ENCODE measurements at regions not wholly inside any gene's neighbourhood (a gene's known extent, or its start where the extent isn't known, plus 50 kb on each side); places are given as distances from the start of the nearest gene placed in this dataset.

- ChIA-PET POLR2A (no interaction called here), CTCF (no interaction called here)
- Mint-ChIP-seq H3K27me3 (peaks cover 1% of the 10 kb centered on the region), H3K9me3 (peaks cover 7% of the 10 kb centered on the region), H3K36me3 (no peaks in the 10 kb centered on the region), H3K4me1 (ENCODE audit: low read depth) (no peaks in the 10 kb centered on the region), H3K4me3 (no peak overlapping the region), H3K27ac (no peak overlapping the region)
- DNase-seq: no peak
- intact Hi-C loops (cut with micrococcal nuclease): no loop called here
These were observed 129.8 kb downstream of the SEC23A start for GRCh38 chr14:38973083-38973700.

- CTCF ChIA-PET: no interaction called here
- no peak overlapping the region for H3K27ac Mint-ChIP-seq
- peaks cover under 1% of the 10 kb centered on the region for H3K9me3 Mint-ChIP-seq
These were observed 130.5 kb downstream of the SEC23A start for GRCh38 chr14:38972511-38972910.

GRCh38 chr14:38971258-38971921, 131.6 kb downstream of the SEC23A start:
- H3K36me3 Mint-ChIP-seq: no peaks in the 10 kb centered on the region
- no peak overlapping the region for H3K4me3 Mint-ChIP-seq
- no peak for DNase-seq
- no peaks in the 10 kb centered on the region for H3K4me1 Mint-ChIP-seq (ENCODE audit: low read depth)
- no peaks in the 10 kb centered on the region for H3K27me3 Mint-ChIP-seq
- H3K27ac Mint-ChIP-seq: no peak overlapping the region
- CTCF ChIA-PET: no interaction called here
- intact Hi-C loops (cut with micrococcal nuclease): no loop called here
- no peaks in the 10 kb centered on the region for H3K9me3 Mint-ChIP-seq
- POLR2A ChIA-PET: no interaction called here

More at GRCh38 chr14:38972511-38972910, 130.5 kb downstream of the SEC23A start:
- H3K4me1 Mint-ChIP-seq (ENCODE audit: low read depth): no peaks in the 10 kb centered on the region
- no peaks in the 10 kb centered on the region for H3K36me3 Mint-ChIP-seq
- no peak overlapping the region for H3K4me3 Mint-ChIP-seq
- H3K27me3 Mint-ChIP-seq: no peaks in the 10 kb centered on the region
- no peak for DNase-seq
- POLR2A ChIA-PET: no interaction called here
- intact Hi-C loops (cut with micrococcal nuclease): no loop called here

- no peak for DNase-seq
- Mint-ChIP-seq H3K9me3 (no peaks in the 10 kb centered on the region), H3K36me3 (no peaks in the 10 kb centered on the region), H3K27ac (no peak overlapping the region), H3K4me1 (ENCODE audit: low read depth) (no peaks in the 10 kb centered on the region), H3K27me3 (no peaks in the 10 kb centered on the region), H3K4me3 (no peak overlapping the region)
- ChIA-PET CTCF (no interaction called here), POLR2A (no interaction called here)
- intact Hi-C loops (cut with micrococcal nuclease): no loop called here
These were observed 138.4 kb downstream of the SEC23A start for GRCh38 chr14:38964630-38965029.

- no peak overlapping the region for H3K27ac Mint-ChIP-seq
- CTCF ChIA-PET: no interaction called here
- intact Hi-C loops (cut with micrococcal nuclease): no loop called here
These were observed 142.0 kb downstream of the SEC23A start for GRCh38 chr14:38960946-38961531.

GRCh38 chr14:38959021-38959420, 144.0 kb downstream of the SEC23A start:
- intact Hi-C loops (cut with micrococcal nuclease): no loop called here
- Mint-ChIP-seq H3K4me1 (ENCODE audit: low read depth) (no peaks in the 10 kb centered on the region), H3K4me3 (no peak overlapping the region), H3K27ac (no peak overlapping the region), H3K36me3 (no peaks in the 10 kb centered on the region), H3K9me3 (no peaks in the 10 kb centered on the region), H3K27me3 (peaks cover 2% of the 10 kb centered on the region)
- DNase-seq: no peak
- ChIA-PET CTCF (no interaction called here), POLR2A (no interaction called here)

More at GRCh38 chr14:38960946-38961531, 142.0 kb downstream of the SEC23A start:
- no peak for DNase-seq
- no peaks in the 10 kb centered on the region for H3K36me3 Mint-ChIP-seq
- no peak overlapping the region for H3K4me3 Mint-ChIP-seq
- no peaks in the 10 kb centered on the region for H3K27me3 Mint-ChIP-seq
- POLR2A ChIA-PET: no interaction called here
- H3K4me1 Mint-ChIP-seq (ENCODE audit: low read depth): no peaks in the 10 kb centered on the region
- H3K9me3 Mint-ChIP-seq: no peaks in the 10 kb centered on the region

GRCh38 chr14:38958589-38958988, 144.4 kb downstream of the SEC23A start:
- no peak overlapping the region for H3K27ac Mint-ChIP-seq
- no peak overlapping the region for H3K4me3 Mint-ChIP-seq
- no peaks in the 10 kb centered on the region for H3K36me3 Mint-ChIP-seq
- peaks cover 2% of the 10 kb centered on the region for H3K27me3 Mint-ChIP-seq
- intact Hi-C loops (cut with micrococcal nuclease): no loop called here
- ChIA-PET CTCF (no interaction called here), POLR2A (no interaction called here)
- DNase-seq: no peak
- H3K9me3 Mint-ChIP-seq: no peaks in the 10 kb centered on the region
- no peaks in the 10 kb centered on the region for H3K4me1 Mint-ChIP-seq (ENCODE audit: low read depth)

GRCh38 chr14:38951451-38951850, 151.6 kb downstream of the SEC23A start:
- ChIA-PET CTCF (no interaction called here), POLR2A (no interaction called here)
- no peak overlapping the region for H3K27ac Mint-ChIP-seq
- intact Hi-C loops (cut with micrococcal nuclease): no loop called here
- H3K36me3 Mint-ChIP-seq: no peaks in the 10 kb centered on the region
- DNase-seq: no peak
- peaks cover 2% of the 10 kb centered on the region for H3K27me3 Mint-ChIP-seq
- no peaks in the 10 kb centered on the region for H3K4me1 Mint-ChIP-seq (ENCODE audit: low read depth)
- H3K4me3 Mint-ChIP-seq: no peak overlapping the region
- H3K9me3 Mint-ChIP-seq: no peaks in the 10 kb centered on the region

GRCh38 chr14:38950676-38951075, 152.4 kb downstream of the SEC23A start:
- H3K9me3 Mint-ChIP-seq: no peaks in the 10 kb centered on the region

GRCh38 chr14:38948576-38948975, 154.5 kb downstream of the SEC23A start:
- intact Hi-C loops (cut with micrococcal nuclease): no loop called here
- POLR2A ChIA-PET: no interaction called here
- H3K4me1 Mint-ChIP-seq (ENCODE audit: low read depth): no peaks in the 10 kb centered on the region

More at GRCh38 chr14:38950676-38951075, 152.4 kb downstream of the SEC23A start:
- POLR2A ChIA-PET: no interaction called here
- Mint-ChIP-seq H3K27me3 (peaks cover 2% of the 10 kb centered on the region), H3K27ac (no peak overlapping the region), H3K4me1 (ENCODE audit: low read depth) (no peaks in the 10 kb centered on the region), H3K36me3 (no peaks in the 10 kb centered on the region), H3K4me3 (no peak overlapping the region)
- intact Hi-C loops (cut with micrococcal nuclease): no loop called here
- DNase-seq: no peak
- CTCF ChIA-PET: no interaction called here

GRCh38 chr14:38948171-38948570, 154.9 kb downstream of the SEC23A start:
- ChIA-PET CTCF (no interaction called here), POLR2A (no interaction called here)
- intact Hi-C loops (cut with micrococcal nuclease): no loop called here
- no peaks in the 10 kb centered on the region for H3K36me3 Mint-ChIP-seq
- H3K27me3 Mint-ChIP-seq: no peaks in the 10 kb centered on the region
- H3K27ac Mint-ChIP-seq: no peak overlapping the region
- H3K4me1 Mint-ChIP-seq (ENCODE audit: low read depth): no peaks in the 10 kb centered on the region
- no peak overlapping the region for H3K4me3 Mint-ChIP-seq
- H3K9me3 Mint-ChIP-seq: no peaks in the 10 kb centered on the region
- DNase-seq: no peak

More at GRCh38 chr14:38948576-38948975, 154.5 kb downstream of the SEC23A start:
- no peaks in the 10 kb centered on the region for H3K27me3 Mint-ChIP-seq
- CTCF ChIA-PET: no interaction called here
- no peaks in the 10 kb centered on the region for H3K36me3 Mint-ChIP-seq
- no peak for DNase-seq
- H3K4me3 Mint-ChIP-seq: no peak overlapping the region
- no peak overlapping the region for H3K27ac Mint-ChIP-seq
- no peaks in the 10 kb centered on the region for H3K9me3 Mint-ChIP-seq

- Mint-ChIP-seq H3K9me3 (no peaks in the 10 kb centered on the region), H3K27ac (no peak overlapping the region), H3K36me3 (no peaks in the 10 kb centered on the region), H3K4me3 (no peak overlapping the region), H3K27me3 (peaks cover 2% of the 10 kb centered on the region), H3K4me1 (ENCODE audit: low read depth) (no peaks in the 10 kb centered on the region)
- intact Hi-C loops (cut with micrococcal nuclease): no loop called here
- CTCF ChIA-PET: no interaction called here
- POLR2A ChIA-PET: no interaction called here
- DNase-seq: no peak
These were observed 155.7 kb downstream of the SEC23A start for GRCh38 chr14:38947343-38947742.

GRCh38 chr14:38944691-38945090, 158.3 kb downstream of the SEC23A start:
- H3K27ac Mint-ChIP-seq: no peak overlapping the region
- no peaks in the 10 kb centered on the region for H3K4me1 Mint-ChIP-seq (ENCODE audit: low read depth)
- DNase-seq: no peak
- CTCF ChIA-PET: no interaction called here
- no peaks in the 10 kb centered on the region for H3K36me3 Mint-ChIP-seq
- H3K27me3 Mint-ChIP-seq: peaks cover 2% of the 10 kb centered on the region
- POLR2A ChIA-PET: no interaction called here
- H3K9me3 Mint-ChIP-seq: no peaks in the 10 kb centered on the region
- intact Hi-C loops (cut with micrococcal nuclease): no loop called here
- H3K4me3 Mint-ChIP-seq: no peak overlapping the region

Data from activated CD4-positive, alpha-beta memory T cell treated with anti-CD3 and anti-CD28 coated beads for 36 hours (primary cell).